DOHH2 (cell line): ENCODE measurements at regions not wholly inside any gene's neighbourhood (a gene's known extent, or its start where the extent isn't known, plus 50 kb on each side); places are given as distances from the start of the nearest gene placed in this dataset.

Experiments
- EZH2phosphoT487 ChIP-seq: fragments of 200-600 bp; sonication (generic); IDR thresholded peaks from 2 replicates; pipeline ENCODE4 v1.6.1; 2017; ENCODE audit warnings: borderline replicate concordance, mild to moderate bottlenecking, antibody characterized with exemption, low read length, moderate library complexity, mixed read lengths
- TF ChIP-seq, protein P1 (sequence below): fragments of 200-600 bp; sonication (generic); IDR thresholded peaks from one replicate; pipeline ENCODE4 v1.5.1; 2014; ENCODE audit warnings: antibody characterized with exemption, mild to moderate bottlenecking, low read depth, low read length; ENCODE audit not compliant: poor library complexity, severe bottlenecking

DNA sequence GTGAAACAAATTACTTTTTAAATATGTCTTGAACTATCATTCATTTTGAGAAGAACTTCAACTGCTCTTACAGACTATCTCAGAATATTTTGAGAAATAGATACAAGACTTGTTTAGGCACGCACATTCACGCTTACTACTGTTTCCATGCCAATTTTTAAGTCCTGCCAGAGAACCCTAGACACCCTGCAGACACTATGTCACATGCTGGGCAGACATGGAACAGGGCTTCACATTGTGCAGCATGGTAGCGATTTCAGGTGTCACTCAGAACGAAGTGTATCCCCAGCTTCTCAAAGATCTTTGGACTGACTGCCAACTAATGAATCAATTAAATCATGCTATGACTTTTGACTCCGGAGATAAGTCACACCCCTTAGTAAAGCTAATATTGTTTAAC is 128.7 kb upstream of the SLC27A6 start:
- TF ChIP-seq, protein P1, sequence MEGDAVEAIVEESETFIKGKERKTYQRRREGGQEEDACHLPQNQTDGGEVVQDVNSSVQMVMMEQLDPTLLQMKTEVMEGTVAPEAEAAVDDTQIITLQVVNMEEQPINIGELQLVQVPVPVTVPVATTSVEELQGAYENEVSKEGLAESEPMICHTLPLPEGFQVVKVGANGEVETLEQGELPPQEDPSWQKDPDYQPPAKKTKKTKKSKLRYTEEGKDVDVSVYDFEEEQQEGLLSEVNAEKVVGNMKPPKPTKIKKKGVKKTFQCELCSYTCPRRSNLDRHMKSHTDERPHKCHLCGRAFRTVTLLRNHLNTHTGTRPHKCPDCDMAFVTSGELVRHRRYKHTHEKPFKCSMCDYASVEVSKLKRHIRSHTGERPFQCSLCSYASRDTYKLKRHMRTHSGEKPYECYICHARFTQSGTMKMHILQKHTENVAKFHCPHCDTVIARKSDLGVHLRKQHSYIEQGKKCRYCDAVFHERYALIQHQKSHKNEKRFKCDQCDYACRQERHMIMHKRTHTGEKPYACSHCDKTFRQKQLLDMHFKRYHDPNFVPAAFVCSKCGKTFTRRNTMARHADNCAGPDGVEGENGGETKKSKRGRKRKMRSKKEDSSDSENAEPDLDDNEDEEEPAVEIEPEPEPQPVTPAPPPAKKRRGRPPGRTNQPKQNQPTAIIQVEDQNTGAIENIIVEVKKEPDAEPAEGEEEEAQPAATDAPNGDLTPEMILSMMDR, result no peak
- TF ChIP-seq EZH2phosphoT487, result no peak
